Mucosa of stomach (tissue), 1 donor: ENCODE measurements at regions not wholly inside any gene's neighbourhood (a gene's known extent, or its start where the extent isn't known, plus 50 kb on each side); places are given as distances from the start of the nearest gene placed in this dataset.

Source experiments
- H3K27me3 ChIP-seq: one replicate; pipeline ENCODE4 v1.7.0; 2013; ENCODE audit warnings: mild to moderate bottlenecking, low read length; ENCODE audit not compliant: control insufficient read depth, insufficient read depth
- H3K36me3 ChIP-seq: one replicate; pipeline ENCODE4 v1.7.0; 2013; ENCODE audit warnings: low read length; ENCODE audit not compliant: control insufficient read depth, insufficient read depth
- H3K4me1 ChIP-seq: one replicate; pipeline ENCODE4 v1.7.0; 2013; ENCODE audit warnings: mild to moderate bottlenecking, low read length; ENCODE audit not compliant: control insufficient read depth, insufficient read depth
- H3K4me3 ChIP-seq: one replicate; pipeline ENCODE4 v1.7.0; 2013; ENCODE audit warnings: low read length
- H3K9ac ChIP-seq: one replicate; pipeline ENCODE4 v1.7.0; 2013; ENCODE audit warnings: mild to moderate bottlenecking, low read length, moderate library complexity
- H3K9me3 ChIP-seq: one replicate; pipeline ENCODE4 v1.7.0; 2013; ENCODE audit warnings: mild to moderate bottlenecking, low read length, moderate library complexity; ENCODE audit not compliant: control insufficient read depth
- donor health status: Pancreatic carcinoma.

GRCh38 chrX:131821945-131822622, 201.0 kb upstream of the STK26 start:
- Histone ChIP-seq H3K27me3 (no peaks in the 10 kb centered on the region), H3K36me3 (no peaks in the 10 kb centered on the region), H3K4me1 (no peaks in the 10 kb centered on the region), H3K9me3 (no peaks in the 10 kb centered on the region), H3K4me3 (no peak overlapping the region), H3K9ac (no peak overlapping the region)

DNA sequence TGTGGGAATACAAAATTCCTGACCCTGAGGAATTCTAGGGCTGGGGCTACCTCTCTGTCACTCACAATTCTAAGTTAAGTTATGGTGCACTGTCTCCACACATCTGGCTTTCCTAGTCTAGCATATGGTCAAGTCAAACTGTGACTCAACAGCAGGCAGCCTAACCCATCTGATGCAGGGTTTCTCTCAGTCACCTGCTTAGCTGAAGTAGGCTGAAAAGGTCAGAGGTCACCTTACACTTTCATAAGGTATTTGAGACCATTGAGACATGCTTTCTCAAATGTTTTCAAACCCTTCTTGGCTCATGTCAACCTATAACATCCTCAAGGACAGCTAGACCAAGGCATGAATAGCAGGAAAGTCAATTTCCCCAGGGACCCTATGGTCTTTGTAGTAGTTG, 196.5 kb upstream of the STK26 start:
- Histone ChIP-seq H3K36me3 (no peaks in the 10 kb centered on the region), H3K4me1 (no peaks in the 10 kb centered on the region), H3K4me3 (no peak overlapping the region), H3K9ac (no peak overlapping the region), H3K9me3 (no peaks in the 10 kb centered on the region), H3K27me3 (no peaks in the 10 kb centered on the region)

DNA sequence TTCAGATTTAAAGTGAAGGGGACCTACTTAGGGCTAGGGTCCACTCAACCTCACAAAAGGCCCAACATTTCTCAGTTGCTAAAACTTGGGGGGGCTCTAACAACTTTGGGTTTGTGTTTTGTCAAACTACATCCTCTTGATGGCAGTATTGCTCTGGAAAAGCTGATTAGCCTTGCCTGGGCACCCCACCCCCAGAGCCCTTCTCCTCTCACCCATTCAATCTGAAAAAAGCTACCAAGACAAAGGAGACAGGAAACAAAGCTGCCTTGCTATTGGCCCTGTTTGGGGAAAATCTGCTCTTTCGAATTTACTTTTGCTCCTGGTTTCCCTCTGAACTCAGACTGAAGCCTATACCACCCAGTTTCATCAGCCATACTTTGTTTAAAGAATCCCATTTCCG, 195.2 kb upstream of the STK26 start:
- Histone ChIP-seq H3K36me3 (no peaks in the 10 kb centered on the region), H3K9ac (no peak overlapping the region), H3K4me1 (no peaks in the 10 kb centered on the region), H3K9me3 (no peaks in the 10 kb centered on the region), H3K27me3 (no peaks in the 10 kb centered on the region), H3K4me3 (no peak overlapping the region)

DNA sequence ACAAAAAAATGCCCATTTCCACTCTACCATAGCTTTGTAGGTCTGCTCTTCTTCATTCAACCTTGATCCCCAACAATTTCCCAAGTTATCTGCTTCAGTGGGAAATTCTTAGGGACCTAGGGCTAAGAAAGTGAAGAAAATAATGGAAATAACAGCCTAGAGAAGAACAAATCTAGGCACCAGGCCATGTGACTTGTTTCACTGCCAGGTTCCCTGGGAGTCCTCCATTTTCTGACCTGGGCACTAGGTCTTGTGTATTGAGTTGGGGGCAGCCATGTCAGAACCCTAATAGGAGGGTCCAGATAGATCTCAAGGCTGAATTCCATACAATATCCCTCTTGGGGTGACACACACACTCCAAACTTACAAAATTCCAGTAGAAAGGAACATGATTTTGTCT, 194.6 kb upstream of the STK26 start:
- H3K9me3 ChIP-seq, result no peaks in the 10 kb centered on the region
- H3K4me3 ChIP-seq, result no peak overlapping the region
- no peaks in the 10 kb centered on the region for H3K36me3 ChIP-seq
- no peak overlapping the region for H3K9ac ChIP-seq
- no peaks in the 10 kb centered on the region for H3K27me3 ChIP-seq
- no peaks in the 10 kb centered on the region for H3K4me1 ChIP-seq

- Histone ChIP-seq H3K4me1 (no peaks in the 10 kb centered on the region), H3K9ac (no peak overlapping the region), H3K9me3 (no peaks in the 10 kb centered on the region), H3K27me3 (no peaks in the 10 kb centered on the region), H3K4me3 (no peak overlapping the region), H3K36me3 (no peaks in the 10 kb centered on the region)
These were observed 192.5 kb upstream of the STK26 start for GRCh38 chrX:131830400-131831184.

GRCh38 chrX:131831185-131831520, 191.9 kb upstream of the STK26 start:
- Histone ChIP-seq H3K4me3 (no peak overlapping the region), H3K36me3 (no peaks in the 10 kb centered on the region), H3K9ac (no peak overlapping the region), H3K9me3 (no peaks in the 10 kb centered on the region), H3K4me1 (no peaks in the 10 kb centered on the region), H3K27me3 (no peaks in the 10 kb centered on the region)

DNA sequence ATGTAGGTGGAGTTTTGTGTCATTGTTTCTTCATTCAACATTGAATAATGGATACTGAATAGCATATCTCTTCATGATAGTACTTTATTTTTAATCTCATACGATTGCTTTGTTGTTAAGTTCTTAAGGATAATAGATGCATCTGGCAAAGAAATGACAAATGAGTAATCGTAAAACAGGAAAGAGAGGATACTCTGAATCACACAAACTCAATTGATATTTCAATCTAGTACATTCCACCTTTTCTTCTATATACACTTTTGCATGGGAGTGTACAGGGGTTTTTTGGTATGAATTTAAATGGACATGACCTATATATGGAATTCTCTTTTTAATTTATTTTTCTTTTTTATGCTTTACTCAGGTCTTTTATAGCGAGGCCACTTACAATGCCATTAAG, 186.9 kb upstream of the STK26 start:
- H3K9ac ChIP-seq, result no peak overlapping the region
- no peaks in the 10 kb centered on the region for H3K4me1 ChIP-seq
- no peaks in the 10 kb centered on the region for H3K9me3 ChIP-seq
- no peaks in the 10 kb centered on the region for H3K36me3 ChIP-seq
- H3K4me3 ChIP-seq, result no peak overlapping the region
- H3K27me3 ChIP-seq, result no peaks in the 10 kb centered on the region

DNA sequence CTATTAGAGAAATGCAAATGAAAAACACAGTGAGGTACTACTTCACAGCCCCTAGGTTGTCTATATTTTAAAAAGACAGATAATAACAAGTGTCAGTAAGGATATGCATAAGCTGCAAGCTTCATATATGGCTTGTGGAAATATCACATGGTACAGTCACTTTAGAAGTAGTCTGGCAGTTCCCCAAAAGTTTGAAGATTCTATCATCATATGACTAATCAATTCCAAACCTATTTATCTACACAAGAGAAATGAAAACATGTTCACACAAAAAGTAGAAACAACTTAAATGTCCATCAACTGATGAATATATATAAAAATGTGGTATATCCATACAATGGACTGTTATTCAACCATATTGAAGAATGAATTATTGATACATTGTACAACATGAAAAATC, 185.8 kb upstream of the STK26 start:
- H3K27me3 ChIP-seq, result no peaks in the 10 kb centered on the region
- H3K36me3 ChIP-seq, result no peaks in the 10 kb centered on the region
- H3K4me1 ChIP-seq, result no peaks in the 10 kb centered on the region
- H3K4me3 ChIP-seq, result no peak overlapping the region
- H3K9ac ChIP-seq, result no peak overlapping the region
- no peaks in the 10 kb centered on the region for H3K9me3 ChIP-seq

DNA sequence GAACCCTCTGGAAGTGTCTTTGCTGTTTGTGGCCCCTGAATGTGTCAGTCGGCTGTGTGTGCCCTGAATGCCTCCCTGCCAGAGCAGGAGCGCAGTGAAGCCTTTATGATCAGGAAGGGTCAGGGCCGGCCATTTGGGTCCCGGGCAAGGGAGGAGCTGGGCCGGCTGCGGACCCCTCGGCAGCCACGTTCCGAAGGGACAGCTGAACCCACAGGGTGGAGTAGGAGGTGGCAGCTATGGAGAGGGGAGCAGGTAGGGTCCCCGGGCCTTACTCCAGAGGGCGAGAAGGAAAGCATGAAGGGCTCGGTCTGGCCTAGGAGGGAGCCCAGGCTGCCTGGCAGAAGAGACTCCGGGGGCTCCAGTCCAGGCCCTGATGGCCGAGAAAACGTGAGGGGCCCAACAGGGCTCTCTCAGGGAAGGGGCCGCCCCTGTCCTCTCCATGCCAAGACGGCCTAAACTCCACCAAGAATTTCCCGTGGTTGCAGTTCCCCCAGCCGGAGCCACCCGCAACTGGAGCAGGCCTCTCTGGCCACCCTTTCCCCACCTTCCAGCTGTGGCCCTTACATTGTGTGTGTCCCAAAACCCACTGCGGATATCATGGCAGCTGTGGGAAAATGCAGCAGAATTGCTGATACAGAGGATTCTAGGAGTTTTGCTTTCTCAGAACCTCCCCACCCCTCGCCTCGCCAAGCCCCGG, 182.2 kb upstream of the STK26 start:
- no peaks in the 10 kb centered on the region for H3K27me3 ChIP-seq
- no peak overlapping the region for H3K9ac ChIP-seq
- no peaks in the 10 kb centered on the region for H3K4me1 ChIP-seq
- H3K9me3 ChIP-seq, result no peaks in the 10 kb centered on the region
- H3K36me3 ChIP-seq, result no peaks in the 10 kb centered on the region
- H3K4me3 ChIP-seq, result no peak overlapping the region

DNA sequence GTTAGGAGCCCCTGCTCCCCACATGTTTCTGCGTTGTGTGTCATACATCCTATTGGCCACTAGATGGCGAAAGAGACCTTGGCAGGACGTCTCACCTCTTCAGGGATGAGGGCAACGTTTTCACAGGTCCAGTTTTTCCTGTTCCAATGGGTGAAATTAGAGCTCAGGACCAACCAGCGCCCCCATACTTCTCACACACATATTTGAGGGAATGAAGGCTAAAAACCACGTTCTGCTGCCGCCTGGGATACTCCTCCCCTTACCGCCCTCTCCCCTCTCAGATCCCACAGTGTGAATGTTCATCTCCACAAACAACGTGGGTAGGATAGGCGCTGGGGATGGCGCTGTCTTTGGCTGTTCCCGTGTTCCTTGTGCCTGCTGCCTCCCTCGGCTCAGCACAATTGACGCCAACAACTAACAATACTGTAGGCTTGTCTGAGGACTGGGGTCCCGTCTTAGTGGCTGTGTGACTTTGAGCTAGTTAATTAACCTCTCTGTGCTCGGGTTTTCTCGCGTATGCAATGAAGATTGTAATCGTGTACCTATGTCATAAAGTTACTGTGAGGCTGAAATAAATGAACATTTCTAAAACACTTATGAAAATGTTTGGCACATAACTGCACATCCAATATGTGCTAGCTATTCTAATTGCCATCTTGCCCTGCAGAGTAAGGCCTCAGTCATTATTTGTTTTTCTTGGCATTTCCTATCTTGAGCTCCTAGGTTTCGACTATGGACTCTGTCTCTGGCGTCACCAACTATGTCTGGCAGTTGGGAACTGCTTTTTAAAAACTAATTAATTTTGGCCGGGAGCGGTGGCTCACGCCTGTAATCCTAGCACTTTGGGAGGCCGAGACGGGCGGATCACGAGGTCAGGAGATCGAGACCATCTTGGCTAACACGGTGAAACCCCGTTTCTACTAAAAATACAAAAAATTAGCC, 181.3 kb upstream of the STK26 start:
- Histone ChIP-seq H3K9me3 (no peaks in the 10 kb centered on the region), H3K27me3 (no peaks in the 10 kb centered on the region), H3K36me3 (no peaks in the 10 kb centered on the region), H3K4me1 (no peaks in the 10 kb centered on the region), H3K9ac (no peak overlapping the region), H3K4me3 (no peak overlapping the region)

- Histone ChIP-seq H3K9me3 (no peaks in the 10 kb centered on the region), H3K27me3 (no peaks in the 10 kb centered on the region), H3K9ac (no peak overlapping the region), H3K4me1 (no peaks in the 10 kb centered on the region), H3K36me3 (no peaks in the 10 kb centered on the region), H3K4me3 (no peak overlapping the region)
These were observed 179.1 kb upstream of the STK26 start for GRCh38 chrX:131843987-131844386.
